ENCODE measurements at regions not wholly inside any gene's neighbourhood (a gene's known extent, or its start where the extent isn't known, plus 50 kb on each side); places are given as distances from the start of the nearest gene placed in this dataset.

- no peak for DNase-seq (ENCODE audit: low read depth, low spot score)
- no peak overlapping the region for H3K4me3 ChIP-seq (ENCODE audit: low read depth, low read length)
- CTCF ChIA-PET = no interaction called here
- TF ChIP-seq, protein P1, sequence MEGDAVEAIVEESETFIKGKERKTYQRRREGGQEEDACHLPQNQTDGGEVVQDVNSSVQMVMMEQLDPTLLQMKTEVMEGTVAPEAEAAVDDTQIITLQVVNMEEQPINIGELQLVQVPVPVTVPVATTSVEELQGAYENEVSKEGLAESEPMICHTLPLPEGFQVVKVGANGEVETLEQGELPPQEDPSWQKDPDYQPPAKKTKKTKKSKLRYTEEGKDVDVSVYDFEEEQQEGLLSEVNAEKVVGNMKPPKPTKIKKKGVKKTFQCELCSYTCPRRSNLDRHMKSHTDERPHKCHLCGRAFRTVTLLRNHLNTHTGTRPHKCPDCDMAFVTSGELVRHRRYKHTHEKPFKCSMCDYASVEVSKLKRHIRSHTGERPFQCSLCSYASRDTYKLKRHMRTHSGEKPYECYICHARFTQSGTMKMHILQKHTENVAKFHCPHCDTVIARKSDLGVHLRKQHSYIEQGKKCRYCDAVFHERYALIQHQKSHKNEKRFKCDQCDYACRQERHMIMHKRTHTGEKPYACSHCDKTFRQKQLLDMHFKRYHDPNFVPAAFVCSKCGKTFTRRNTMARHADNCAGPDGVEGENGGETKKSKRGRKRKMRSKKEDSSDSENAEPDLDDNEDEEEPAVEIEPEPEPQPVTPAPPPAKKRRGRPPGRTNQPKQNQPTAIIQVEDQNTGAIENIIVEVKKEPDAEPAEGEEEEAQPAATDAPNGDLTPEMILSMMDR (IDR thresholded peaks at IDR 0.05; ENCODE audit: insufficient read depth, low read length, missing control alignments) = no peak
- POLR2A ChIA-PET = no interaction called here
Observed at GRCh38 chr20:22791396-22791795, 207.0 kb upstream of the FOXA2 start.

DNA sequence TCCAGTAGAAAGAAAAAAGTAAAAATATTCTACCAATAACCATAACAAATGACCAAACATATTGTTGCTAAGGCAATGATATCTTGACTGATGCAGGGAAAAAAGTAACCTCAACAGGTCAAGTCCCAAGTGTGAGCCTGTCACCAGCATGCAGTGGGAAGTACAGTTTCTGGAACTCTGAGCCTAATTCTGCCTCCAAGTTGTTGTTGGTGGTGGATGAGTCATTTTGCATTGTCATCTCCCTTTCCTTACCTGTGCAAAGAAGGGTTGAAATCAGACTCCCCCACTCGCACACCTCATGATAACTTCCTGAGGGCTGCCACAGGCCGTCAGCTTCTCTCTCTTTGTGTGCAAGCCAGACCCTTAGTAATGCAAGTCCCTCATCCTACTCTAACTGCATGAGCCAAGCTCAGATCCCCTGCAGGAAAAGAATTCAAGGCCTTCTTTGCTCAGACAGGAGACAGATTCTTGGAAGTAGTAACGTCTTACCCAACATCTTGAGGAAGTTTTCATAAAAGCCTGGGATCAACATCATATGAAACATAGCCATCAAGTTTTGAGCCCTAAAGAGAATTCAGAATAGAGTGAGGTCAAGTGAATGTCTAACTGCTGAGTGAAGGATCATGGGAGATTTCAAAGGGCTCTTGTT lies 207.6 kb upstream of the FOXA2 start:
- H3K4me3 ChIP-seq (ENCODE audit: low read depth, low read length) = no peak overlapping the region
- TF ChIP-seq, protein P1 (IDR thresholded peaks at IDR 0.05; ENCODE audit: insufficient read depth, low read length, missing control alignments) = no peak
- CTCF ChIA-PET = no interaction called here
- POLR2A ChIA-PET = no interaction called here
- no peak for DNase-seq (ENCODE audit: low read depth, low spot score)

GRCh38 chr20:22794200-22794599 lies 209.8 kb upstream of the FOXA2 start:
- TF ChIP-seq, protein P1 (IDR thresholded peaks at IDR 0.05; ENCODE audit: insufficient read depth, low read length, missing control alignments) = no peak
- CTCF ChIA-PET = no interaction called here
- no peak for DNase-seq (ENCODE audit: low read depth, low spot score)
- POLR2A ChIA-PET = no interaction called here
- H3K4me3 ChIP-seq (ENCODE audit: low read depth, low read length) = no peak overlapping the region

GRCh38 chr20:22795433-22795832 lies 211.1 kb upstream of the FOXA2 start:
- TF ChIP-seq, protein P1 (IDR thresholded peaks at IDR 0.05; ENCODE audit: insufficient read depth, low read length, missing control alignments) = no peak
- no peak overlapping the region for H3K4me3 ChIP-seq (ENCODE audit: low read depth, low read length)
- DNase-seq (ENCODE audit: low read depth, low spot score) = no peak
- CTCF ChIA-PET = interaction anchor here (0.9 kb wide), 1 partner anchor 104 kb away, joined by 3 read pairs; no protein-coding TSS in a partner anchor
- POLR2A ChIA-PET = no interaction called here

- TF ChIP-seq, protein P1 (IDR thresholded peaks at IDR 0.05; ENCODE audit: insufficient read depth, low read length, missing control alignments) = no peak
- CTCF ChIA-PET = interaction anchor here (0.9 kb wide), 1 partner anchor 104 kb away, joined by 3 read pairs; no protein-coding TSS in a partner anchor
- peak; percentile 96 for DNase-seq (ENCODE audit: low read depth, low spot score)
- H3K4me3 ChIP-seq (ENCODE audit: low read depth, low read length) = no peak overlapping the region
- POLR2A ChIA-PET = no interaction called here
Observed at GRCh38 chr20:22795871-22796270, 211.5 kb upstream of the FOXA2 start.

- ChIA-PET POLR2A (no interaction called here), CTCF (interaction anchor here (0.9 kb wide), 1 partner anchor 105 kb away, joined by 3 read pairs; no protein-coding TSS in a partner anchor)
- peak; percentile 69 for DNase-seq (ENCODE audit: low read depth, low spot score)
- TF ChIP-seq, protein P1 (IDR thresholded peaks at IDR 0.05; ENCODE audit: insufficient read depth, low read length, missing control alignments) = no peak
- H3K4me3 ChIP-seq (ENCODE audit: low read depth, low read length) = no peak overlapping the region
Observed at GRCh38 chr20:22796469-22797077, 212.2 kb upstream of the FOXA2 start.

All from AG04449 (cell line).